B cell (primary cell): ENCODE measurements at regions not wholly inside any gene's neighbourhood (a gene's known extent, or its start where the extent isn't known, plus 50 kb on each side); places are given as distances from the start of the nearest gene placed in this dataset.

Source experiments
- EZH2 ChIP-seq: IDR thresholded peaks from 2 replicates; pipeline ENCODE4 v1.6.1; 2012; ENCODE audit warnings: borderline replicate concordance, low read depth, mild to moderate bottlenecking, moderate library complexity, low read length; ENCODE audit not compliant: insufficient read depth, poor library complexity, severe bottlenecking
- TF ChIP-seq, protein P1 (sequence below): fragments of 200-600 bp; IDR thresholded peaks from one replicate; pipeline ENCODE4 v1.8.0; 2022; ENCODE audit warnings: antibody characterized with exemption, mild to moderate bottlenecking

- TF ChIP-seq, protein P1, sequence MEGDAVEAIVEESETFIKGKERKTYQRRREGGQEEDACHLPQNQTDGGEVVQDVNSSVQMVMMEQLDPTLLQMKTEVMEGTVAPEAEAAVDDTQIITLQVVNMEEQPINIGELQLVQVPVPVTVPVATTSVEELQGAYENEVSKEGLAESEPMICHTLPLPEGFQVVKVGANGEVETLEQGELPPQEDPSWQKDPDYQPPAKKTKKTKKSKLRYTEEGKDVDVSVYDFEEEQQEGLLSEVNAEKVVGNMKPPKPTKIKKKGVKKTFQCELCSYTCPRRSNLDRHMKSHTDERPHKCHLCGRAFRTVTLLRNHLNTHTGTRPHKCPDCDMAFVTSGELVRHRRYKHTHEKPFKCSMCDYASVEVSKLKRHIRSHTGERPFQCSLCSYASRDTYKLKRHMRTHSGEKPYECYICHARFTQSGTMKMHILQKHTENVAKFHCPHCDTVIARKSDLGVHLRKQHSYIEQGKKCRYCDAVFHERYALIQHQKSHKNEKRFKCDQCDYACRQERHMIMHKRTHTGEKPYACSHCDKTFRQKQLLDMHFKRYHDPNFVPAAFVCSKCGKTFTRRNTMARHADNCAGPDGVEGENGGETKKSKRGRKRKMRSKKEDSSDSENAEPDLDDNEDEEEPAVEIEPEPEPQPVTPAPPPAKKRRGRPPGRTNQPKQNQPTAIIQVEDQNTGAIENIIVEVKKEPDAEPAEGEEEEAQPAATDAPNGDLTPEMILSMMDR, result no peak
- TF ChIP-seq EZH2, result no peak
Measured at GRCh38 chr3:124202754-124203153, 210.8 kb upstream of the ROPN1 start.
